ENCODE measurements at regions not wholly inside any gene's neighbourhood (a gene's known extent, or its start where the extent isn't known, plus 50 kb on each side); places are given as distances from the start of the nearest gene placed in this dataset.

GRCh38 chr18:34604591-34604990 lies 105.5 kb upstream of the DTNA start:
- Histone ChIP-seq H3K27me3 (ENCODE audit: insufficient read depth, low read length) (no peaks in the 10 kb centered on the region), H3K4me1 (ENCODE audit: insufficient read depth, low read length) (peaks cover 7% of the 10 kb centered on the region), H4K20me1 (ENCODE audit: insufficient read depth, low read length) (no peaks in the 10 kb centered on the region), H3K9me3 (ENCODE audit: low read depth, low read length) (no peaks in the 10 kb centered on the region), H3K79me2 (ENCODE audit: insufficient read depth, low read length) (no peaks in the 10 kb centered on the region), H3K4me3 (ENCODE audit: insufficient read depth, low read length) (no peak overlapping the region), H2AFZ (ENCODE audit: low read length) (no peak overlapping the region), H3K27ac (ENCODE audit: low read depth, low read length) (no peak overlapping the region), H3K36me3 (ENCODE audit: insufficient read depth, low read length) (no peaks in the 10 kb centered on the region), H3K4me2 (ENCODE audit: insufficient read depth, low read length) (no peak overlapping the region)
- DNase-seq (ENCODE audit: insufficient read length, low spot score, missing footprints): no peak
- no peak for TF ChIP-seq CTCF (IDR thresholded peaks at IDR 0.05; ENCODE audit: extremely low read depth, low read depth, low read length)

GRCh38 chr18:34606851-34607250 lies 103.2 kb upstream of the DTNA start:
- no peak overlapping the region for H3K4me2 ChIP-seq (ENCODE audit: insufficient read depth, low read length)
- no peaks in the 10 kb centered on the region for H3K36me3 ChIP-seq (ENCODE audit: insufficient read depth, low read length)
- H3K27me3 ChIP-seq (ENCODE audit: insufficient read depth, low read length): no peaks in the 10 kb centered on the region
- H3K27ac ChIP-seq (ENCODE audit: low read depth, low read length): no peak overlapping the region
- no peaks in the 10 kb centered on the region for H3K9me3 ChIP-seq (ENCODE audit: low read depth, low read length)
- no peaks in the 10 kb centered on the region for H3K79me2 ChIP-seq (ENCODE audit: insufficient read depth, low read length)
- H3K4me3 ChIP-seq (ENCODE audit: insufficient read depth, low read length): no peak overlapping the region
- no peak for TF ChIP-seq CTCF (IDR thresholded peaks at IDR 0.05; ENCODE audit: extremely low read depth, low read depth, low read length)
- H2AFZ ChIP-seq (ENCODE audit: low read length): no peak overlapping the region
- no peak for DNase-seq (ENCODE audit: insufficient read length, low spot score, missing footprints)
- peaks cover 7% of the 10 kb centered on the region for H3K4me1 ChIP-seq (ENCODE audit: insufficient read depth, low read length)
- H4K20me1 ChIP-seq (ENCODE audit: insufficient read depth, low read length): no peaks in the 10 kb centered on the region

GRCh38 chr18:34608064-34608463 lies 102.0 kb upstream of the DTNA start:
- no peak overlapping the region for H3K27ac ChIP-seq (ENCODE audit: low read depth, low read length)
- DNase-seq (ENCODE audit: insufficient read length, low spot score, missing footprints): no peak
- H3K4me2 ChIP-seq (ENCODE audit: insufficient read depth, low read length): no peak overlapping the region
- no peak overlapping the region for H3K4me3 ChIP-seq (ENCODE audit: insufficient read depth, low read length)
- H3K4me1 ChIP-seq (ENCODE audit: insufficient read depth, low read length): peaks cover 7% of the 10 kb centered on the region
- no peaks in the 10 kb centered on the region for H4K20me1 ChIP-seq (ENCODE audit: insufficient read depth, low read length)
- H3K9me3 ChIP-seq (ENCODE audit: low read depth, low read length): no peaks in the 10 kb centered on the region
- H3K27me3 ChIP-seq (ENCODE audit: insufficient read depth, low read length): no peaks in the 10 kb centered on the region
- no peak for TF ChIP-seq CTCF (IDR thresholded peaks at IDR 0.05; ENCODE audit: extremely low read depth, low read depth, low read length)
- H3K36me3 ChIP-seq (ENCODE audit: insufficient read depth, low read length): no peaks in the 10 kb centered on the region
- H2AFZ ChIP-seq (ENCODE audit: low read length): no peak overlapping the region
- H3K79me2 ChIP-seq (ENCODE audit: insufficient read depth, low read length): no peaks in the 10 kb centered on the region

GRCh38 chr18:34609986-34610648 lies 100.0 kb upstream of the DTNA start:
- no peak for DNase-seq (ENCODE audit: insufficient read length, low spot score, missing footprints)
- no peak for TF ChIP-seq CTCF (IDR thresholded peaks at IDR 0.05; ENCODE audit: extremely low read depth, low read depth, low read length)

More at GRCh38 chr18:34609986-34610648, 100.0 kb upstream of the DTNA start:
- Histone ChIP-seq H3K4me2 (ENCODE audit: insufficient read depth, low read length) (no peak overlapping the region), H3K79me2 (ENCODE audit: insufficient read depth, low read length) (no peaks in the 10 kb centered on the region), H3K36me3 (ENCODE audit: insufficient read depth, low read length) (no peaks in the 10 kb centered on the region), H3K4me1 (ENCODE audit: insufficient read depth, low read length) (peaks cover 5% of the 10 kb centered on the region), H3K27me3 (ENCODE audit: insufficient read depth, low read length) (no peaks in the 10 kb centered on the region), H3K4me3 (ENCODE audit: insufficient read depth, low read length) (no peak overlapping the region), H4K20me1 (ENCODE audit: insufficient read depth, low read length) (no peaks in the 10 kb centered on the region), H2AFZ (ENCODE audit: low read length) (no peak overlapping the region), H3K27ac (ENCODE audit: low read depth, low read length) (no peak overlapping the region), H3K9me3 (ENCODE audit: low read depth, low read length) (no peaks in the 10 kb centered on the region)

Measured in osteoblast (primary cell).